Retinal pigment epithelial cell (primary cell): ENCODE measurements at regions not wholly inside any gene's neighbourhood (a gene's known extent, or its start where the extent isn't known, plus 50 kb on each side); places are given as distances from the start of the nearest gene placed in this dataset.
A peak's percentile ranks its signal among the peaks of the same experiment; 100 is the strongest.

Experiments used
- DNase-seq: peaks from one replicate; pipeline ENCODE4 v3.0.0-alpha.2; 2010; ENCODE audit warnings: low read depth
- H3K4me3 ChIP-seq: 2 replicates; pipeline ENCODE4 v1.5.1; 2011; ENCODE audit warnings: mild to moderate bottlenecking, low read length, control low read depth, moderate library complexity
- TF ChIP-seq, protein P1 (sequence below): conservative IDR thresholded peaks from 2 replicates; pipeline ENCODE4 v1.5.1; 2011; ENCODE audit warnings: low read depth, low read length, control low read depth, inconsistent platforms

DNA sequence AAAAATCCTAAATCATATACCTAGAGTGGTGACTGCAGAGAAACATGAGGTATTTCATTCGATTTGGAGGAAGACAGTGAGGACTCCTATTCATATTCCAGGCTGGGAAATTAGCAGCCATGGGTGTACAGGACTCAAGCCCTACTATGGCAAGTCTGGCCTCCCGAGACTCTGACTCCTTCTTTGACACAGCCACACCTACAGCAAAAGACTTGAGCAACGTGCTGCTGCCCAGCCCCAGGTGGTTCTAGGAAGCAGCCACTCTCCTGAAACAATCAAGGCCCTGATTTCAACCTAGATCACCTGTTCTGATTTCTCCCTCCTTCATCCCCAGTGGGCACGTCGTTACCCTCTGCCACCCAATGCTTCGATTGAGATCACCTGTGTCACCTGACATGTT, 84.0 kb upstream of the ATP11B start:
- no peak for DNase-seq
- TF ChIP-seq, protein P1, sequence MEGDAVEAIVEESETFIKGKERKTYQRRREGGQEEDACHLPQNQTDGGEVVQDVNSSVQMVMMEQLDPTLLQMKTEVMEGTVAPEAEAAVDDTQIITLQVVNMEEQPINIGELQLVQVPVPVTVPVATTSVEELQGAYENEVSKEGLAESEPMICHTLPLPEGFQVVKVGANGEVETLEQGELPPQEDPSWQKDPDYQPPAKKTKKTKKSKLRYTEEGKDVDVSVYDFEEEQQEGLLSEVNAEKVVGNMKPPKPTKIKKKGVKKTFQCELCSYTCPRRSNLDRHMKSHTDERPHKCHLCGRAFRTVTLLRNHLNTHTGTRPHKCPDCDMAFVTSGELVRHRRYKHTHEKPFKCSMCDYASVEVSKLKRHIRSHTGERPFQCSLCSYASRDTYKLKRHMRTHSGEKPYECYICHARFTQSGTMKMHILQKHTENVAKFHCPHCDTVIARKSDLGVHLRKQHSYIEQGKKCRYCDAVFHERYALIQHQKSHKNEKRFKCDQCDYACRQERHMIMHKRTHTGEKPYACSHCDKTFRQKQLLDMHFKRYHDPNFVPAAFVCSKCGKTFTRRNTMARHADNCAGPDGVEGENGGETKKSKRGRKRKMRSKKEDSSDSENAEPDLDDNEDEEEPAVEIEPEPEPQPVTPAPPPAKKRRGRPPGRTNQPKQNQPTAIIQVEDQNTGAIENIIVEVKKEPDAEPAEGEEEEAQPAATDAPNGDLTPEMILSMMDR, result no peak
- no peak overlapping the region for H3K4me3 ChIP-seq

DNA sequence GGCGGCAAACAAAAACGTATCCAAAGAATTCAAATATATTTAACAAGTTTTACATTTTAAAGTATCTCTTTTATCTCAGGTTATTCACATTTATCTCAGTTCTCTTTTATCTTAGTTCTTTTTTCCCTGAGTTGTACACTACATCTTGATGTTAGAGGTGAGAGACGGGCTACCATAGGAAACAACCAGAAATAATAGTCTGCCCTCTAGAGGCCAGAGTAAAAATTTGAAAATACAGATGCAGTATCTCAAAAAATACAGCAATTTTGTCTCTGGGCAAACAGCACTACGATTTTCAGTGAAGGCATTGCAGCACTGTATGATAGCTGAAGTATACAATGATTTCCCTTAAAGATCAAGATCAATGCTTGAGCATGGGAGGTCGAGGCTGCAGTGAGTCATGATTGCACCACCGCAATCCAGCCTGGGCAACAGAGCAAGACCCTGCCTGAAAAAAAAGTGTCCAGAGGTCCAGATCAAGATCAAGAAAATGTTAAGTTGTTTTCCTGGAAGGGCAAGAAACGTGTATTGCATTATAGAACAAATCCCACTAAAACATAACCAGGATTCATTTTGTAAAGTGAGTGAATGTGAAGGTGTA, 82.6 kb upstream of the ATP11B start:
- no peak for DNase-seq

DNA sequence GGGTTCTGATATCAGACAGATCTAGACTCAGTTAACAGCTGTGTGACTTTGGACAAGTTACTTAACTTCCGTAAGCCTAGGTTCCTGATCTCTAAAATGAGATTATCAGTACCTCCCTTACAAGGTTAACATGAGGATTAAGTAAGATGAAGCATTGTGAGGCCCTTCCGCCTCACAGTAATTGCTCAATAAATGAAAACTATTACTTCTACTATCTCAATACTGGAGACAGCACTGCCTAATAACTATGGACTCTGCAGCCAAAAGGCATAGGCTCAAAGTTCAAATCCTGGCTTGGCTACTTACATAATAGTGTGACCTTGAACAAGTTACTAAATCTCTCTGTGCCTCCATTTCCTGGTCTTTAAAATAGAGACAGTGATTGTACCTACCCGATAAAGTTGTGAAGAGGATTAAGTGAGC, 82.0 kb upstream of the ATP11B start:
- no peak overlapping the region for H3K4me3 ChIP-seq
- TF ChIP-seq, protein P1, result no peak
- no peak for DNase-seq

More for the DNA sequence above, 82.6 kb upstream of the ATP11B start:
- no peak overlapping the region for H3K4me3 ChIP-seq
- TF ChIP-seq, protein P1, result peak; percentile 67

DNA sequence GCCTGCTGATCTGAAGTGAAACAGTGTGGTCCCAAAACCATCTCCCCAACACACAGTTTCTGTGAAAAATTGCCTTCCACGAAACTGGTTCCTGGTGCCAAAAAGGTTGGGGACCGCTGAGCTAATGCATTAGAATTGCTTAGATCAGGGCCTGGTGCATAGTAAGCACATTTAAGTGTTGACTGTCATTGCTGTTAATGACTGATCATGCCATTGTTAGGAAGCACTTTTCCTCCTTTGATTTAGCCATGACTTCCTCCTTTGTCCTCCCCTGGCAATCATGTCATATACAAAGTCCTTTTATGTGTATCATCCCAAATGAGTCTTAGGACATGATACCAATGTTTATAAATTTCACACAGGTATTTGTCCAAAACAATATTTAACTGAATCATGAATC, 81.5 kb upstream of the ATP11B start:
- no peak overlapping the region for H3K4me3 ChIP-seq
- DNase-seq, result no peak
- TF ChIP-seq, protein P1, result no peak

DNA sequence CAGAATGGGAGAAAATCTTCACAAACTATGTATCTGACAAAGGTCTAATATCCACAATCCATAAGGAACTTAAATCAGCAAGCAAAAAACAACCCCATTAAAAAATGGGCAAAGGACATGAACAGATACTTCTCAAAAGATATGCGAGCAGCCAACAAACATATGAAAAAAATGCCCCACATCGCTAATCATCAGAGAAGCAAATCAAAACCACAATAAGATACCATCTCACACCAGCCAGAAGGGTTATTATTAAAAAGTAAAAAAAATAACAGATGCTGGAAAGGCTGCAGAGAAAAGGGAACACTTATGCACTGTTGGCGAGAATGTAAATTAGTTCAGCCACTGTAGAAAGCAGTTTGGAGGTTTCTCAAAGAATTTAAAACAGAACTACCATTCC, 80.2 kb upstream of the ATP11B start:
- TF ChIP-seq, protein P1, result no peak
- no peak overlapping the region for H3K4me3 ChIP-seq
- DNase-seq, result no peak

DNA sequence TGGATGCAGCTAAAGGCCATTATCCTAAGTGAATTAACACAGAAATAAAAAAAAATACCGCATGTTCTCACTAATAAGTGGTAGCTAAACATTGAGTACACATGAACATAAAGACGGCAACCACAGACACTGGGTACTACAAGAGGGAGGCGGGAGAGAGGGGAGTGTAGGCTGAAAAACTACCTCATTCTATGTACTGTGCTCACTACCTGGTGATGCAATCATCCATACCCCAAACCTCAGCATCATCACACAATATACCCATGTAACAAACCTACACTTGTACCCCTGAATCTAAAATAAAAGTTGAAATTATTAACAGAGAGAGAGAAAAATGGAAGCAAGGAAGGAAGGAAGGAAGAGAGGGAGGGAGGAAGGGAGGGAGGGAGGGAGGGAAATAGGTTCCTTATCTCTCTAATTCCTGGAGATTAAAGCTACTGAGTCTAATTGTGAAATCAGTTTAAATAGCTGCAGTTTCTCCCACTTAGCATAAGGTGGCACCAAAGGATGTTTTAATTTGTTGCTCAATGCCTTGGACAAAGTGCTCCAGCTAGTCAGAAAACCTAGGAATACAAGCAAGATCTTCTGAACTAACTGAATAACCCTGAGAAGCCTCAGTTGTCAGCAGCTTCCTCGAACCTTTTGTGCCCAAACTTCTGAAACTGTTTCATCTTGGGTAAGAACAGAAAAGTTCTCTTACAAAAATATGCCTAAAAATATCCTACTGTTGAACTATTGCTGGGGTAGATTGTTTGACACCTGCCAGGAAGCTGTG, 79.4 kb upstream of the ATP11B start:
- TF ChIP-seq, protein P1, result peak; percentile 68
- DNase-seq, result peak; percentile 53
- no peak overlapping the region for H3K4me3 ChIP-seq

DNA sequence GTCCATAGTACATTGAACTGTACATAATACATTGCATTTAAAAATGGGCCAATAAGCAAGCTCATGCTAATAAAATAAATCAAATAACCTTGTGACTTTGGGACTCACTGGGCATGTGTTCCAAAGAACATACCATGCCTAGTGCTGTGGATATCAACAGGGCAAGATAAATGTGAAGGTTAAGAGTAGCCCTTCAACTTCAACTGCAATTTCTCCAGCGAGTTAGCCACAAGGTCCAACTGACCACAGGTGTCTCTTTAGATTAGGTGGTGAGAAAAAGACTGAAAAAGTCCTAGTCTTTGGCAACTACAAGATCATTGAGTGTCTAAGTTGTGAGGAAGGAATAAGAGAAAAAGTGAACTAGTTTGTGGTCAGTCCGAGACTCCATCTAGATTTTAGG, 78.3 kb upstream of the ATP11B start:
- H3K4me3 ChIP-seq, result no peak overlapping the region
- TF ChIP-seq, protein P1, result no peak
- no peak for DNase-seq
